ENCODE measurements at regions not wholly inside any gene's neighbourhood (a gene's known extent, or its start where the extent isn't known, plus 50 kb on each side); places are given as distances from the start of the nearest gene placed in this dataset.

DNA sequence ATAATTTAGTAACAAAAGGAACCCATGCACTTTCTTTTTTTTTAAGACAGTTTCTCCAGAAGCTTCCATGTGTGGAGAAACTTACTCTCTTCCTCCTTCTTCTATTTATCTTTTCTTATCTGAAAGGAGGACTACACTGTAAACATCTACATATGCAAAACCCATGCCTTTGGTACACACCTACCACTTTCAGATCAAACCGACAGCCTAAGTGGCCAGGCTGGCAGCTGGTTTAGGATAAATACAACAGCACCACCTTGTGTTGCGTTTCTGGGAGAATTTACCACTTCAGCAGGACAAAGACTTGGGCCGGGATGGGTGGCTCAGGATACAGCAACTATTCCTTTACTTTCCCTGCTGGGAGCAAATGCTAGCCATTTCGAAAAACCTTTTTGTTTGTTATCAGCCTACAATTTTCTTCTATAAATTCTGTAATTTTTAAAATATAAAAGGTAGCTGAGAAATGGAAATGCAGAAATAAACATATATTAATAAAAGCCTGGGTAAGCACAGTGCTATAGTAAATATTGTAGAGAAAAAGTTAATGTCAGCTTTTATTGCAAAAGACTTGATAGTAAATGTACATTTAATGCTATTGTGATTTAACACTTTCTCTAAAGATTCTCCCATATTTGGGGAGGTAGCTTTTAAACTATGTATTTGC, 94.0 kb upstream of the RFC3 start:
- peak in 3 of 4 experiments; percentile 2 to 11 (median 8) for DNase-seq

DNA sequence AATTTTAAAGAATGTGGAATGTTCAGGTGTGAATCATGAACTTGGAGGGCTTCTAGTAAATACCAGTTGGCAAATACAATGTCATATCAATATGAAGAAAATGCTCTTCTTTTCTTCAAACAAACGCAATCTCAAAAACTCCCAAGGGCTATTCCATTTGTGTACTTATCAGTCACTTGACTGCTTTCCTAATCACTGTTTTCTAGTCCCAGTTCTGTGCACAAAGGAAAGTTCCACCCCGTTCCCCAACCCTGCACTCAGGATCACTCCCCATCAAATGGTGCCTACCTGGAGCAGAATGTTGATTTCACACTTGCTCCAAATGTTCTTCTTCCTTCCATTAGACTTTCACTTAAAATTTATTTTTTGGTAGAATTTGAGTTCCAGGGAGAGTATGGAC, 92.6 kb upstream of the RFC3 start:
- no peak for DNase-seq

DNA sequence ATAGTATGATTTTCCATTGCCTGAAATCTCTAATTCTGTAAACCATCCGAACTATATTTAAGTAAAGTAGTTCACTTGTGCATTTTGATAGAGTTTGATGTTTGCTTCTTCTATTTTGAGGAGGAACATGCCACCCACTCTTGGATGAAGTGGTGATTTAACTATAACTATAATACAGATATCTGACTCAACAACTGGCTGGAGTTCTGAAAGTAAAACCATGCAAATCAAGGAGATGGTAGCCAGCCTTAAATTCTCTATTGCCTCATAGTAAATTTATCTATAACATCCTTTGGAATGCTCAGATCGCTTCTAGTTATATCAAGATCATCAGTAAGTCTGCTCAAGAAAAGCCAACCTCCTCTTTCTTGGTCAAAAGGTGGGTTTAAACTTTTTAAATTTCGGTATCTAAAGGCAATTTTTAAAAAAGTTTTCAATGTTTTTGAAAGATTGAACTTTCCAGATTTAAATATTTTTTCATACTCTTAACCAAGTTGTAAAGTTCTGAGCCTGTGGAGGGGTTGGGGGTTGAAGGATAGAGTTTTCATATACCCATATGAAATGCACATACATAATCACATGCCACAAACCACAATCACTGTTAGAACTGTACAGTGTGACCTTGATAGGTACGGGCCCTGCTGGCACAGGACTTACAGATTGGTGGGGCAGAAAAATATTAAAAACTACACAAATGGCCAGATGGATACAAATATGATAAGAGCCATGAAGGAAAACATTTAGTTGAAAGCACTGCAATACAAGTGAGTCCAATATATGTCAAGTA, 90.5 kb upstream of the RFC3 start:
- no peak for DNase-seq

DNA sequence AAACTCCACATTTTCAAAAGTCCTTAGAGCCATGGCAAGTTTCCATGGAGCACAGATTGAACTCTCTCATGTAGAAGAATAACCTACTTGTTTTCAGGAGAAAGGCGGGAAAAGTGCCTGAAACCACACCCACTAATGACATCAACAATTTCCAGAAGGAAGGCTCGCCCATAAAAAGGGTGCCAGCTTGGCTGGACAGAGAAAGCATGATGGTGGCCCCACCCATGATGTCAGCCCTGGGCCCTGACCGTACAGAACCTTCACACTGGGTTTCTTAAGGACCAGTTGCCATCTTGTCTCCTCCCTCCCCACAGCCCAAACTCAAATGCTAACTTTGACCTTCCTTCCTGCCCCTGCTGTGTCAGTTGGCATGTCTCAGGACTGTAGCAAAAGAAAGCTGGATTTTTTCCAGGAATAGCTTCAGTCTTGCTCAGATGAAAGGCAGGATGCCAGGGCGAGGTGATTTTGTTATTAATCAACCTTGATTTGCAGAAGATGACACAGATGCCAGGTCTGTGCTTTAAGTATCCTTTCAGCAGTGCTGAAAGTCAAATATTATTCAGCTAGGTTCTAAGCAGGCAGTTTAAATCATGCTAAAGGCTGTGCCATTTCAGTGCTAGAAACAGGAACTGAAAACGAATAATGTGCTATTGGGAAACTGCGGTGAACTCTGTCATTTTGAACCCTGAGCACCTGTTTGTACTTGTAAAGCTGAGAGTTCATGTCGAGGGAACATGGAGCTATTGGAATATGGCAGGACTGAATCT, 89.5 kb upstream of the RFC3 start:
- no peak for DNase-seq

DNA sequence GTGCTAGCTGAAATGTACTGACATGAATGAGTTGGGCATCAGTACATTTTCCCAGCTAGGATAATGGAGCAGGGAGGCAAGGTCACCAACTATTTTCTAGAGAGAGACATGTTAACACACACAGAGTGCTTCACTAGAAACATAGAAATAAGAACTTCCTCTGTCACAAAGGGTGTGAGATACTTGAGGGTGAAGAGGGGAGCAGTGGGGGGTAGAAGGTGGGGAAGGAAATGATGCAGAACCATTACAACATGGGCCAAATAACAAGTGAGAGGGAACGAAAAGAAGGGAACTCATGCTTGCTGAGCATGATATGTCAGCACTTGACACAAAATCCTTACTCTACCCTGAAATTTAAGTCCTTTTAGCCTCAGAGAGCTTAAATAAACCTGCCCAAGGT, 87.8 kb upstream of the RFC3 start:
- DNase-seq: no peak

DNA sequence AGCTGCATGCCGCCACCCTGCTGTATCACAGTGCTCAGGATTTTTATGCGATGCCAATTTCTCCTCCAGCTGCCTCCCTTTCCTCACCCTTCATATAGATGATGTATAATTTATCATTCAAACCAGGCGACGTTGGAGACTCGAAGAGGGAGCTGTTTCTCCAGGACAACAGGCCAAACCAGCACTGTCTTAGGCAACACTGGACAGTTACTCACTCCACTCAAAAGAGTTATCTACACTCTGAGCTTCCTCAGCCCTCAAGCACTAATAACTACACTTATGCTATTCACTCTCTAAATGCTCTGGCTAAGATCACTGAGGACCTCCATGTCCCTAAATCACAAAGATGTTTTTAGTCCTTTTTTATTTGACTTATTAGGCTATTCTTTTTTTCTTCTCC, 87.3 kb upstream of the RFC3 start:
- DNase-seq: no peak

DNA sequence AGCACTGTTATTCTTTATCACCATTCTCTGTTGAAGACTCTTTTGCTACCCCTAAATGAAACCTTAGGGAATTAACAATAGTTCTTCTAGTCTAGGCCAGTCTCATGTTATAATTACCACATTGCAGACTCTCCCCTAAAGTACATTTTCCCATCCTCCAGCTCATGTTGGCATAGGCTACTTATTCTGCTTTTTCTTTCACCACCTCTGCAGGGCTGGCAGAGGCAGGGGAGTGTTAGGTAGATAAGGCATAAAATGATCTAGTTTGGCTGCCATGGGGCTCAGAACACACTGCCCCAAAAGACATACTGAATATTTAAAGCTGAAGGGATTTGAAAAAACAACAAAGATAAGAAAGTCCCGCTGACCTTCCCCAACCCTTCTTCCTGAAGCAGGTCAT, 82.7 kb upstream of the RFC3 start:
- DNase-seq: no peak

DNA sequence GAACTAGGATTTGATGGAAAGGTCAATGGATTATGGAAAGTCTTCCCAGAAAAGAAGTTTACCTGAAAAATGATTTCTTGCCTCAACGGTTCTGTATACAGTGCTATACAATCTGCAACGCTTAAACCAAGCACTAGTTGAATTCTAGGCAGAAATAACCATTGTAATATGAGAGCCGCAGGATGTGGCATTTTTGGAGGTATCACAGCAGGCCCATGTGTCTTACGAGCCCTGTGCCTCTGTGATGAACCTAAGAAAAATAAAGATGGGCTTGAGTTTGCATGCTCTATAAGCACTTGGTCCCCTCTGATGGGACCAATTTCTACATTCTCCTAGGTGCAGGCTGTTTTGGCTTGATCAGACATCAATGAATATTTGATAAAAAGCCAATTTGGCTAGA, 78.7 kb upstream of the RFC3 start:
- no peak for DNase-seq

DNA sequence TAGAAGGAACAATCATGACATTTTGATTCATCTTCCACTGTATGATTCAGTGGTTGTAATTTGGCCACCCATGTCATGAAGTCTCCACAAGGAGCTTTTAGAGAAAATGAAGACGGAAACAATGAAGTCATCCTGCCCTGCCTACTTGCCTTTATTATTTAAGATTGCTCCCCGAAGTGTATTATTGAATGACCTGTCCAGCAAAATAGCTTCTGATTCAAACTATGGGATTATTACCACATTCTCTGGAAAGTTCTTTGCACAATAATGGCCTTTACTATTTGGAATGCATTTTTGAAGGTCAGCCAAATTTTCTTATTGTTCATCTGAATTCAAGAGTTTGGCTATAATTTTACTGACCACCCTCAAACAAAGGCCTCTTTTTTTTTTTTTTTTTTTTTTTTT, 77.8 kb upstream of the RFC3 start:
- no peak for DNase-seq

DNA sequence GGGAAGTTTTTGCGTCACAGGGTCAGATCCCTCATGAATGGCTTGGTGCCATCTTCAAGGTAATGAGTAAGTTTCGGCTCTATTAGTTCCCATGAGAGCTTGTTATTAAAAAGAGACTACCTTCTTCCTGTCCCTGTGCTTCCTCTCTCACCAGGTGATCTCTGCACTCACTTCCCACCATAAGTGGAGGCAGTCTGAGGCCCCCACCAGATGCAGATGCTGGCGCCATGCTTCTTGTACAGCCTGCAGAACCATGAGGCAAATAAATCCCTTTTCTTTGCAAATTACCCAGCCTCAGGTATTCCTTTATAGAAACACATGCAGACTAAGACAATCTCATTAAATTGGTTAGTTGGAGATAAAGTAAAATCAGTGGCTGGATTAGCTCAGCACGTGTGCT, 75.6 kb upstream of the RFC3 start:
- DNase-seq: no peak

DNA sequence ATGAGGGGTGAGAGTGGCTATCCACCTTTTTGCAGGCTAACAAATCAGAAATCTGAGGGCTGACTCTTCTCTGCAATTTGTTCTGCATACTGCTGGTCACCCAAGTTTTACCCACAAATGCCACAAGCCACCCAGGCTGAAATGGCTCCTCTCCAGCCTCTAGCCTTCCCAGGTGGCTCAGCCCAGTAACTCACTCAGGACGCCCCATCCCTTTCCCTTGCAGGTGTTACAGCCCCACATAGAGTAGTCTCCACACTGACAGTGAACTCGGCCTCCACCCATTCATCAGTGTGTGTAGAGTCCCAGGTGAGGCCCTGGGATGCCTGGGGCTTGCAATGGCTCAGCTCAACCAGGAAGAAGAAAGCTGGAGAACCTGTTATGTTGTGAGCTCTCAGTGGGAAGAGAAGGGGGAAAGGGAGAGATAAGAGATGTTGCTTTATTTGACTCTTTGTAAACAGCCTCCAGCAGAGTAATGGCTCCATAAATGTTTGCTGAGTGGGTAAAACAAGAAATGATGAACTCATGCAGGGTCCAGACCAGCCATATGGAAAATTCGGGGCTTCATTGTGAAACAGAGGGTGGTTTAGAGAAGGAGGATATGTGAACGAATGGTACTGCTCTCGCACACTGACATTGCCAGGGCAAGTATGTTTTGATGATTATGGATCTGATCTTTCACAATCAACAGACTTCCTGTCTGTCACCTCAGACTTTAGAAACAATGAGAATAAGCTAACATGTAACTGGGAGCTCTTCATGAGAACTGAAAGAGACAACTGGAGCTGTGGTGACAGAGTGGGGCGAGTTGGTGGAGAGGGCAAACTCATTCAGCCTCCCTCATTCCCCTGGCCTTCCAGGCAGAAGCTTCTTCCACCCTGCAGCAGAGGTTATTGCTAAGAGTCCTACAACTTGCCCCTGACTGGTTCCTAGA, 74.2 kb upstream of the RFC3 start:
- no peak for DNase-seq

DNA sequence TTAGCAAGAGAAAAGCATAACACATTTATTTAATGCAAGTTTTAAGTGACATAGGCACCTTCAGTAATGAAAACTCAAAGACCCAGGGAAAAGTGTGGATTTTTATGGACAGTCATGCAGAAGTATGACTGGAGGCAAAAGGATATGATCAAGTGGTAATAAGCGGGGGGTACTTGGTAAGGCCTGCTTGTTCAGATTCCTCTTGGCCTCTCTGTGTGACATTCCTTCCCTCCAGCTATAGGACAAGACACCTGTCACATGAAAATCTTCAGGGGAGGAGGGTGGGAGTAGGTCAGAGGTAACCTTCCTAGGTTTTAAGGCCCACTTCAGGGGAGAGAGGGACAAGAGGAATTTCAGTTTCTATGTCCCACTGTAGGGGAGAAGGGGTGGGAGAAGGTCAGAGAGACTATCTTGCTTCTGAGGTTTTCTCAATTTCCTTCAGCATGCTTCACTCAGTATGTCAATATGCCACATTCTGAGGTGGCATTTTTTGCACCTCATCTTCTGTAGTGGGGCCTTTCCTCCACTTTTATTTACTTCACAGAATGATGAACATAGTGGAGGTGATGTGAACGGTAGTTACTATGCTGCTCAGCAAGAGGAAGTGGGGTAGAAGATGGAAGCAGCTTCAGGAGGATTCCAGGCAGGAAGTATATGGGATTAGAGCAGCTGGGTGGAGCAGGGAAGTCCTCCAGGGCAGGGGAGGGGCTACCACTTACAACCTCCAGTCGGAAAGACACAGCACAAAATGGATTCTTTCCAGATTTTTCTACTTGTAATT, 73.2 kb upstream of the RFC3 start:
- no peak for DNase-seq

DNA sequence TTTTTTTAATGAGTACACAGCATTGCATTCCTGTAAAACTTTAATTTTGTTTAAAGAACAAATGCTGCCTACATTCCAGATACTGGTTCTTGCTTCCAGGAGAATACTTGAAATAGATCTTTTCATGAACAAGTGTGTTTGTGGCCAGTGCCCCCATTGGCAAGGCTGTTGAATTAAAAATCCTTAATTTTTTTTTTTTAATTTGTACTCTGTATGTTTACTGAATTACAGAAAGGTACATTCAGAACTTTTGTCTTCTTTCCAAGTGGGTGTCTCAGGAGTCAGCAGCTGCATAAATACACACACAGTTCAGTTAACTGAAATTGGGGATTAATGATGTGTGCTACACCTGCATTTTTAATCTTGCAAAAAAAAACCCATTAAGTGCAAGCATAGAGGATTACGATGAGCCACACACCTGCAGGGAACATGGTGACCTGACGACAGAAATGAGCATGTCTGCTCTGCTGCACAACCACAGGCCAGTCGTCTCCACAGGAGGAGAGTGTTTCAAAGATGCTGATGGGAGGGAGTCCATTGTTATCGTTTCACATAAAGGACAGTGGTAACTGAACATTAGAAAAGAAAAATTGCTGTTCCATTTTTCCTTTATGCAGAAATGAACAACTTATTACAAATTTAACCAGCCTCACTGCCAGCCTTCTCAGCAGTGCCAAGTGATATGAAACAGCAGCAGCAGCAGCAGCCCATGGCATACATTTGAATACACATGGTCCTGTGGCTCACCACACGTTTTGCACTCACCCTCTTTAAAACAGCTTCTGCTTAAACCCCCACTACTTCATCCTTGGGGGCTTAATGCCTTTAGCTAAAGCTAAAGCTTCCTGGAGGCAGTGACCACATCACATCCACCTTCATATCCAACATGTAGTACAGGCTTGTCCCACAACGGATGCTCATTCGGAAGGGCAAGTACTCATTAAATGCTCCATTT, 72.3 kb upstream of the RFC3 start:
- DNase-seq: no peak

DNA sequence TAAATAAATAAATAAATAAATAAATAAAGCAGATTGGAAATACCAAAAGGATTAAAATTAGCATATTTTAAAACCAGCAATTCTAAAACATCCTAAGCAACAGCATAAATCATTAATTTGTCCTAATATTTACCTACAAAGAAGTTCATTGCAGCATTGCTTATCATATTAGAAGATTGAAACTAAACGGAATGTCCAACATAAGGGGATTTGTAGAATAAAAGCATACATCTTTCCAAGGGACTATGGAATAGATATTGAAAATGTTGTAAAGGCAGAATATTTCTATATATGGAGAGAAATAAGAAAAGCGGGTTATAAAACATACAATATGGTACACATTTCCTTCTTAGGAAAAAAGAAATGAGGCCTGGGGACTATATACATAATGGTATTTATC, 71.1 kb upstream of the RFC3 start:
- no peak for DNase-seq

DNA sequence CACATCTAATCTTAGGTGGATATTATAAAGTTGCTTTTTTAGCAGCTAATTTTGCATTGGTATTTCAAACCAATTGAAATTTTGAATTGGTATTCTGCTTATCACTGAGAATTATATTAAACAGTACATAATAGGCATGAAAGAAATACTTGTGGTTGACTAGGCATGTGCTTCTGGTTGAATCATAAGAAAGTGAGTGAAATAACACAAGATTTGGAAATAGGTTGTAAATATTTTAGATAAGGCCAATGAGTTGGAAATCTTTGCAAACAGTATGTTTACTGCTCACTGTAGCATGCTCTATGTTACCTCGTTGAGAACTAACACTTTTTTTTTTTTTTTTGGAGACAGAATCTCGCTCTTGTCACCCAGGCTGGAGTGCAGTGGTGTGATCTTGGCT, 66.8 kb upstream of the RFC3 start:
- no peak for DNase-seq

DNA sequence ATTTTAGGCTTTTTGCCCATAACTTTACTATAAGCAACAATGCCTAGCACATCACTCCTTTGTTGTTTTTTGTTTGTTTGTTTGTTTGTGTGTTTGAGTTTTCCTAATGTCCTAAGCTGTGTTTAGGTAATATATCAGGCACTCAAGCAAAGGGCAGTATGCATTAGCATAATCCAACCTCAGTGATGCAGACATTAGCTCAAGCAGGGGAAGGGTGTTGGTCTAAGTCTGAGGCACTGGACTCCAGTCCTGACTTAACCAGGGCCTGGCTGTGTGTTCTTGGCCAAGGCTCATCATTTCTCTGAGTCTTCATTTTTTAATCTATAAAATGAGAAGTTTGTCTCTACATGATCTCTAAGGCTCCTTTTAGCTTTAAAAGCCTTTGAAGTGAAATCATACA, 65.9 kb upstream of the RFC3 start:
- no peak for DNase-seq

DNA sequence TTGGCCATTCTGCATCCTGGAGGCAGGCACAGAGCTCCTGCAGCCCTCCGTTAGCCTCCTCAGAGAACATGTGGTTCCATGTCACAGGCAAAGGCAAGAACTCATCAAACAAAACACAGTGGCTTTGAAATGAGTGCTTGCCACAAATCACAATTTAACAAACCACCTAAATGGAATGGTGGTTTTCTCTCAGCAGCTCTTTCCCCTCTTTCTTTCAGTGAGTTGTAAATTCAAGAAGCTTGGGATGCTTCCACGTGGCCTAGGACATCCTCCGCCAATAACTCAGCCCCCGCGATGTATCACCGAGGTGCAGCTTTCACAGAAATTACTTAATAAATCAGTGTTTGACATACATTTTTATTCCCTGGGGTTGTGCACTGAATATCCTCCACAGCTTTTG, 65.4 kb upstream of the RFC3 start:
- no peak for DNase-seq

DNA sequence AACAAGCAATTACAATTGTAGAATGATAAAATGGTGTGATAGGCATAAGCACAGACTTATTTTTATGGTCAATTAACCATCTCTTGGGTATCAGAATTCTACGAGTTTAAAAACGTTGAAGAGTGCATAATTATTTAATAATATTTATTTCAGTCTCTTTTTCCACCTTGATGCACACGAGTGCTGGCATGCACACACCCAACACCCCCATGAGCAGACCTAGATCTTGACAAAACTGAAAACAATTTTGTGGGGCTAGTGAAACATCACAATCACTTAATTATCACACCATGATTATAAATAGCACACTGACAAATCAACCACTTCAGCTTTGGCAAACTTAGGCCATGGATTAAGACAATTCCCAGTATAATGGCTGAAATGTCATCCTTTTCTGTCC, 61.0 kb upstream of the RFC3 start:
- no peak for DNase-seq

DNA sequence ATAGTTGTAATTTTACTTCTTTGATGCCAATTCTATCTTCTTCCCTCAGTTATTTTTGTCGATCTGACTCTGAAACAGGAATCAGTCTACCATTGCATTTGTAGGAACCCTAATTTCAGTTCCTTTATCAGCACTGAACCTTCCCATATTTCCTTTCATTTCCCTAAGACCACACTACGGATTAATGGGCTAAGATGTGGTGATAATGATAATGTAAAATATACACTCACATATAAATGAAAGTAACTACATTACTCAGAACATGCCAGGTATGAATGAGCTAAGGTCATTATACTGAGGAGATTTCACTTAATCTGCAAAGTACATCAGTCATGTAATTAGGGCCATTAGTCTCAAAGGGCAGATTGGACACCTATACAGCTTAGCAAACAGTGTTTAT, 60.2 kb upstream of the RFC3 start:
- no peak for DNase-seq

DNA sequence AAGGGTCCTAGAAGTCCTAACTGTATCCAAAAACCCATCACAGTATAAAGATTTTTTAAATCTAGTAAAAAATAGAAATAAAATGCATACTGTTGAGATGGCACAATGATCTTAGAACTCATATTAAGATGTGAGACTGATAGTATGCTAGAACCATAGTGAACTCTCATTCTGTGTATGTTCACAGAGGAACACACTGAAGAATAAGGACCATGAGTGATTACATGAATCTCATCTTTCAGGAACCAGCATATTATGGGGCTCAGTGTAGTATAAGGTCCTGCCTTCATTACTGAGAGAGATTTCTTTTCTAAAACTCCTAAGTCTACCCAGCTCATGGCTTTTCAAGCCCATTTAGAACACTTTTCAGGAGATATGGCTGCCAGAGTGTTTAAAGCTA, 59.8 kb upstream of the RFC3 start:
- DNase-seq: no peak

DNA sequence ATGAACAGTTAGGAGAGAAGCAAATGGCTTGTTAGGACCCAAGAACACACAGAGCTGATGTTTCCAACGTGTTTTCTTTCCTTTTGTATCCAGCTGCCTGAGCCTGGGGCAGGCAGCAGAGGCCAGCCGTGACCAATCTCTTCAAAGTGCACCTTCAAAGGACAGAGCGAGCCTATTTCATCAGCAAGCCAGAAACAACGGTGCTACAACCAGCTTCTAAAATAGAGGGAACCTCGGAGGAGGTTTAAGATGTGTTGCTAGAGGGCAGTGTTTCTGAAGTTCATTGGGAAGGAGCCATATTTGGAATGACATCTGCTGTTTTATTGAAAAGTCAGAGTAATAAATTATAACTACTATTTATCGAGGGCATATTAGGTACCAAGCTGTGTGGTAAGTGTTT, 56.2 kb upstream of the RFC3 start:
- DNase-seq: no peak
